GM12872 (cell line): ENCODE measurements at regions not wholly inside any gene's neighbourhood (a gene's known extent, or its start where the extent isn't known, plus 50 kb on each side); places are given as distances from the start of the nearest gene placed in this dataset.

Source experiments
- CTCF ChIP-seq: IDR thresholded peaks from 3 replicates; pipeline ENCODE4 v1.5.1; 2011; ENCODE audit warnings: low read depth, mild to moderate bottlenecking, low read length, moderate library complexity; ENCODE audit not compliant: insufficient read depth

GRCh38 chr12:107356937-107357295 lies 263.6 kb upstream of the CRY1 start:
- no peak for TF ChIP-seq CTCF

GRCh38 chr12:107359382-107359781 lies 266.0 kb upstream of the CRY1 start:
- TF ChIP-seq CTCF: no peak

GRCh38 chr12:107360033-107360432 lies 266.7 kb upstream of the CRY1 start:
- TF ChIP-seq CTCF: no peak

- no peak for TF ChIP-seq CTCF
Measured at GRCh38 chr12:107360482-107360881, 267.1 kb upstream of the CRY1 start.

GRCh38 chr12:107361970-107362369 lies 268.6 kb upstream of the CRY1 start:
- no peak for TF ChIP-seq CTCF

GRCh38 chr12:107362960-107363359 lies 269.6 kb upstream of the CRY1 start:
- TF ChIP-seq CTCF: no peak

- no peak for TF ChIP-seq CTCF
Measured at GRCh38 chr12:107364875-107365518, 271.6 kb upstream of the CRY1 start.
